Suprapubic skin (tissue), 4 donors: ENCODE measurements at regions not wholly inside any gene's neighbourhood (a gene's known extent, or its start where the extent isn't known, plus 50 kb on each side); places are given as distances from the start of the nearest gene placed in this dataset.
A peak's percentile ranks its signal among the peaks of the same experiment; 100 is the strongest.

Experiments used
- DNase-seq, 2 donors: peaks; one replicate each; pipeline ENCODE4 v3.0.0-alpha.2; 2019; ENCODE audit warnings: low spot score in 2 of 2
- H3K27ac ChIP-seq: fragments of 200-600 bp; sonication (generic); one replicate; pipeline ENCODE4 v1.5.1; 2019
- H3K27me3 ChIP-seq: fragments of 200-600 bp; sonication (generic); one replicate; pipeline ENCODE4 v1.5.1; 2019
- H3K36me3 ChIP-seq: fragments of 200-600 bp; sonication (generic); one replicate; pipeline ENCODE4 v1.5.1; 2019
- H3K4me1 ChIP-seq: fragments of 200-600 bp; sonication (generic); one replicate; pipeline ENCODE4 v1.5.1; 2019
- H3K4me3 ChIP-seq: fragments of 200-600 bp; sonication (generic); one replicate; pipeline ENCODE4 v1.5.1; 2019; ENCODE audit warnings: mild to moderate bottlenecking
- H3K9me3 ChIP-seq: fragments of 200-600 bp; sonication (generic); one replicate; pipeline ENCODE4 v1.5.1; 2019
- CTCF ChIP-seq, 2 donors: fragments of 200-600 bp in 1 of 2; fragments of 450-650 bp in 1 of 2; sonication (generic) in 1 of 2; IDR thresholded peaks; one replicate each; pipeline ENCODE4 v1.5.1; 2016 to 2019; ENCODE audit warnings: antibody characterized with exemption in 2 of 2, mild to moderate bottlenecking in 1 of 2, moderate library complexity in 1 of 2
- EP300 ChIP-seq: sonication (generic); formaldehyde crosslinking; IDR thresholded peaks from one replicate; pipeline ENCODE4 v1.6.1; 2017; ENCODE audit warnings: antibody characterized with exemption
- POLR2A ChIP-seq, 2 donors: fragments of 450-650 bp; IDR thresholded peaks; one replicate each; pipeline ENCODE4 v1.6.1; 2017; ENCODE audit warnings: antibody characterized with exemption in 2 of 2, mild to moderate bottlenecking in 2 of 2, moderate library complexity in 2 of 2
- POLR2AphosphoS5 ChIP-seq, 3 donors: sonication (generic); formaldehyde crosslinking; IDR thresholded peaks; one replicate each; pipeline ENCODE4 v1.6.1; 2017; ENCODE audit warnings: antibody characterized with exemption in 3 of 3
- WGBS: methylation state at CpG from one replicate; pipeline ENCODE4 v1.1.5; 2018; 5-methylcytosine and 5-hydroxymethylcytosine counted together

GRCh38 chr20:63118303-63119120 lies 97.4 kb downstream of the YTHDF1 start:
- Histone ChIP-seq H3K9me3 (no peaks in the 10 kb centered on the region), H3K4me1 (no peaks in the 10 kb centered on the region), H3K4me3 (no peak overlapping the region), H3K36me3 (no peaks in the 10 kb centered on the region), H3K27me3 (peaks cover 81% of the 10 kb centered on the region), H3K27ac (no peak overlapping the region)
- DNase-seq = peak in 1 of 2 donors; percentile 21
- 74% methylated on average over 32 of the region's 38 CpGs for WGBS
- no peak for TF ChIP-seq POLR2A (IDR thresholded peaks at IDR 0.05)
- no peak for TF ChIP-seq EP300
- TF ChIP-seq POLR2AphosphoS5 (IDR thresholded peaks at IDR 0.05) = no peak

GRCh38 chr20:63117661-63118302 lies 98.1 kb downstream of the YTHDF1 start:
- peaks cover 81% of the 10 kb centered on the region for H3K27me3 ChIP-seq
- 81% methylated on average over 20 of the region's 25 CpGs for WGBS

GRCh38 chr20:63117151-63117550 lies 98.8 kb downstream of the YTHDF1 start:
- no peak for TF ChIP-seq POLR2A (IDR thresholded peaks at IDR 0.05)
- TF ChIP-seq CTCF (IDR thresholded peaks at IDR 0.05) = no peak
- no peak for TF ChIP-seq EP300
- no peak for TF ChIP-seq POLR2AphosphoS5 (IDR thresholded peaks at IDR 0.05)
- DNase-seq = peak in 1 of 2 donors; percentile 40
- Histone ChIP-seq H3K4me3 (no peak overlapping the region), H3K4me1 (no peaks in the 10 kb centered on the region), H3K36me3 (no peaks in the 10 kb centered on the region), H3K9me3 (no peaks in the 10 kb centered on the region), H3K27ac (no peak overlapping the region), H3K27me3 (peaks cover 85% of the 10 kb centered on the region)
- WGBS = 68% methylated on average over 8 of the region's 9 CpGs

More at GRCh38 chr20:63117661-63118302, 98.1 kb downstream of the YTHDF1 start:
- Histone ChIP-seq H3K9me3 (no peaks in the 10 kb centered on the region), H3K4me3 (no peak overlapping the region), H3K27ac (no peak overlapping the region), H3K4me1 (no peaks in the 10 kb centered on the region), H3K36me3 (no peaks in the 10 kb centered on the region)
- TF ChIP-seq CTCF (IDR thresholded peaks at IDR 0.05) (no peak), POLR2A (IDR thresholded peaks at IDR 0.05) (no peak), POLR2AphosphoS5 (IDR thresholded peaks at IDR 0.05) (no peak), EP300 (no peak)
- peak in 1 of 2 donors; percentile 75 for DNase-seq

GRCh38 chr20:63116412-63117106 lies 99.4 kb downstream of the YTHDF1 start:
- DNase-seq = peak in 1 of 2 donors; percentile 55
- peaks cover 83% of the 10 kb centered on the region for H3K27me3 ChIP-seq
- H3K4me3 ChIP-seq = no peak overlapping the region
- H3K4me1 ChIP-seq = no peaks in the 10 kb centered on the region
- H3K9me3 ChIP-seq = no peaks in the 10 kb centered on the region
- WGBS = 30% methylated on average over 17 of the region's 32 CpGs
- no peak overlapping the region for H3K27ac ChIP-seq
- TF ChIP-seq EP300 (no peak), POLR2AphosphoS5 (IDR thresholded peaks at IDR 0.05) (no peak), POLR2A (IDR thresholded peaks at IDR 0.05) (no peak), CTCF (IDR thresholded peaks at IDR 0.05) (no peak)
- no peaks in the 10 kb centered on the region for H3K36me3 ChIP-seq

GRCh38 chr20:63115651-63116411 lies 100.1 kb downstream of the YTHDF1 start:
- no peak overlapping the region for H3K4me3 ChIP-seq
- H3K27ac ChIP-seq = no peak overlapping the region
- H3K4me1 ChIP-seq = no peaks in the 10 kb centered on the region
- WGBS = 70% methylated on average over 11 of the region's 11 CpGs
- peaks cover 79% of the 10 kb centered on the region for H3K27me3 ChIP-seq
- H3K36me3 ChIP-seq = no peaks in the 10 kb centered on the region
- TF ChIP-seq POLR2A (IDR thresholded peaks at IDR 0.05) (no peak), POLR2AphosphoS5 (IDR thresholded peaks at IDR 0.05) (no peak), EP300 (no peak), CTCF (IDR thresholded peaks at IDR 0.05) (no peak)
- peak in 1 of 2 donors; percentile 67 for DNase-seq
- no peaks in the 10 kb centered on the region for H3K9me3 ChIP-seq
